GM12878 (cell line): ENCODE measurements at regions not wholly inside any gene's neighbourhood (a gene's known extent, or its start where the extent isn't known, plus 50 kb on each side); places are given as distances from the start of the nearest gene placed in this dataset.

Experiments used
- CHD1 ChIP-seq: IDR thresholded peaks from 2 replicates; pipeline ENCODE4 v1.6.1; 2012; ENCODE audit warnings: low read depth, low read length, improper control_type of control experiment
- CREB1 ChIP-seq: IDR thresholded peaks from 2 replicates; pipeline ENCODE4 v1.6.1; 2012; ENCODE audit warnings: low read depth, mild to moderate bottlenecking, inconsistent platforms
- CUX1 ChIP-seq: IDR thresholded peaks from 2 replicates; pipeline ENCODE4 v1.6.1; 2012; ENCODE audit warnings: improper control_type of control experiment, low read depth, low read length; ENCODE audit not compliant: insufficient replicate concordance
- EGR1 ChIP-seq, 2 experiments: IDR thresholded peaks; 1 replicate in 1 of 2; 2 replicates in 1 of 2; pipeline ENCODE4 v1.6.1; 2011 to 2012; ENCODE audit warnings: low read depth in 2 of 2, low read length in 2 of 2, borderline replicate concordance in 1 of 2, mild to moderate bottlenecking in 1 of 2, moderate library complexity in 1 of 2
- EP300 ChIP-seq, 2 experiments: fragments of 150-350 bp in 1 of 2; IDR thresholded peaks; 2 replicates each; pipeline ENCODE4 v1.6.1; 2011 to 2012; ENCODE audit warnings: low read depth in 2 of 2, low read length in 2 of 2, borderline replicate concordance in 1 of 2, improper control_type of control experiment in 1 of 2, inconsistent platforms in 1 of 2; ENCODE audit not compliant: control insufficient read depth in 1 of 2
- EZH2 ChIP-seq: IDR thresholded peaks from 2 replicates; pipeline ENCODE4 v1.6.1; 2012; ENCODE audit warnings: low read depth, mild to moderate bottlenecking, control low read depth, inconsistent platforms, low read length, borderline replicate concordance; ENCODE audit not compliant: control insufficient read depth
- MTA3 ChIP-seq: IDR thresholded peaks from 2 replicates; pipeline ENCODE4 v1.6.1; 2012; ENCODE audit warnings: low read length, inconsistent platforms, borderline replicate concordance
- POLR2A ChIP-seq: IDR thresholded peaks from 2 replicates; pipeline ENCODE4 v1.6.1; 2011; ENCODE audit warnings: low read depth, mild to moderate bottlenecking, low read length
- RCOR1 ChIP-seq: conservative IDR thresholded peaks from 2 replicates; pipeline ENCODE4 v1.6.1; 2012; ENCODE audit warnings: low read depth, low read length, improper control_type of control experiment
- RFX5 ChIP-seq: IDR thresholded peaks from 2 replicates; pipeline ENCODE4 v1.6.1; 2011; ENCODE audit warnings: low read depth, low read length, improper control_type of control experiment
- SMAD5 ChIP-seq: IDR thresholded peaks from 2 replicates; pipeline ENCODE4 v1.6.1; 2016; ENCODE audit warnings: antibody characterized with exemption, low read depth
- SP1 ChIP-seq: IDR thresholded peaks from one replicate; pipeline ENCODE4 v1.6.1; 2011; ENCODE audit warnings: low read depth, low read length
- TF ChIP-seq, protein P1 (sequence below), 3 experiments: IDR thresholded peaks in 2 of 3; conservative IDR thresholded peaks in 1 of 3; 2 replicates each; pipeline ENCODE4 v1.5.1; 2011; ENCODE audit warnings: low read depth in 3 of 3, low read length in 3 of 3, mild to moderate bottlenecking in 3 of 3, control low read depth in 2 of 3, moderate library complexity in 2 of 3, inconsistent platforms in 1 of 3, mixed read lengths in 1 of 3; ENCODE audit not compliant: control insufficient read depth in 2 of 3, insufficient read depth in 1 of 3; ENCODE audit errors: extremely low read depth in 1 of 3

- TF ChIP-seq MTA3 (no peak), SMAD5 (no peak), CUX1 (no peak), CHD1 (no peak), CREB1 (no peak), EZH2 (no peak), EP300 (IDR thresholded peaks at IDR 0.05; ENCODE audit: borderline replicate concordance in 1 of 2, control insufficient read depth in 1 of 2, low read depth in 2 of 2, low read length in 2 of 2) (no peak), SP1 (no peak), EGR1 (IDR thresholded peaks at IDR 0.05; ENCODE audit: borderline replicate concordance in 1 of 2, low read depth in 2 of 2, low read length in 2 of 2) (no peak), RCOR1 (no peak), POLR2A (no peak), RFX5 (no peak)
- TF ChIP-seq, protein P1, sequence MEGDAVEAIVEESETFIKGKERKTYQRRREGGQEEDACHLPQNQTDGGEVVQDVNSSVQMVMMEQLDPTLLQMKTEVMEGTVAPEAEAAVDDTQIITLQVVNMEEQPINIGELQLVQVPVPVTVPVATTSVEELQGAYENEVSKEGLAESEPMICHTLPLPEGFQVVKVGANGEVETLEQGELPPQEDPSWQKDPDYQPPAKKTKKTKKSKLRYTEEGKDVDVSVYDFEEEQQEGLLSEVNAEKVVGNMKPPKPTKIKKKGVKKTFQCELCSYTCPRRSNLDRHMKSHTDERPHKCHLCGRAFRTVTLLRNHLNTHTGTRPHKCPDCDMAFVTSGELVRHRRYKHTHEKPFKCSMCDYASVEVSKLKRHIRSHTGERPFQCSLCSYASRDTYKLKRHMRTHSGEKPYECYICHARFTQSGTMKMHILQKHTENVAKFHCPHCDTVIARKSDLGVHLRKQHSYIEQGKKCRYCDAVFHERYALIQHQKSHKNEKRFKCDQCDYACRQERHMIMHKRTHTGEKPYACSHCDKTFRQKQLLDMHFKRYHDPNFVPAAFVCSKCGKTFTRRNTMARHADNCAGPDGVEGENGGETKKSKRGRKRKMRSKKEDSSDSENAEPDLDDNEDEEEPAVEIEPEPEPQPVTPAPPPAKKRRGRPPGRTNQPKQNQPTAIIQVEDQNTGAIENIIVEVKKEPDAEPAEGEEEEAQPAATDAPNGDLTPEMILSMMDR (IDR thresholded peaks at IDR 0.05 in 2 of 3, conservative IDR thresholded peaks at IDR 0.05 in 1 of 3; ENCODE audit: control insufficient read depth in 2 of 3, extremely low read depth in 1 of 3, insufficient read depth in 1 of 3, low read depth in 3 of 3, low read length in 3 of 3): no peak
These were observed 126.6 kb upstream of the PARD3 start for GRCh38 chr10:34941471-34942357.
